Neural cell (in vitro differentiated cells): ENCODE measurements at regions not wholly inside any gene's neighbourhood (a gene's known extent, or its start where the extent isn't known, plus 50 kb on each side); places are given as distances from the start of the nearest gene placed in this dataset.

Experiments used
- H2AFZ ChIP-seq: fragments of 200-600, 300-800 bp; sonication (generic), shearing (Covaris generic); 2 replicates; pipeline ENCODE4 v1.6.0; 2014; ENCODE audit warnings: low read depth, mild to moderate bottlenecking, antibody characterized with exemption, low read length, moderate library complexity
- H3F3A ChIP-seq: fragments of 200-600 bp; shearing (Covaris generic); 2 replicates; pipeline ENCODE4 v1.6.1; 2016; ENCODE audit warnings: mild to moderate bottlenecking, moderate library complexity, mixed read lengths, antibody characterized with exemption, low read length; ENCODE audit not compliant: insufficient read depth, poor library complexity, severe bottlenecking
- H3K27ac ChIP-seq: fragments of 200-600, 300-800 bp; sonication (generic), shearing (Covaris generic); 2 replicates; pipeline ENCODE4 v1.5.1; 2014; ENCODE audit warnings: mild to moderate bottlenecking, low read length, moderate library complexity
- H3K27me3 ChIP-seq: fragments of 300-800, 200-600 bp; sonication (generic), shearing (Covaris generic); 2 replicates; pipeline ENCODE4 v1.6.0; 2014; ENCODE audit warnings: mild to moderate bottlenecking, low read depth, low read length, moderate library complexity; ENCODE audit not compliant: insufficient read depth
- H3K36me3 ChIP-seq: fragments of 300-800, 200-600 bp; sonication (generic), shearing (Covaris generic); 2 replicates; pipeline ENCODE4 v1.5.1; 2014; ENCODE audit warnings: mild to moderate bottlenecking, antibody characterized with exemption, low read length, moderate library complexity; ENCODE audit not compliant: insufficient read depth
- H3K4me2 ChIP-seq: fragments of 300-800, 200-600 bp; sonication (generic), shearing (Covaris generic); 2 replicates; pipeline ENCODE4 v1.6.0; 2014; ENCODE audit warnings: mild to moderate bottlenecking, low read length
- H3K4me3 ChIP-seq: fragments of 300-800, 200-600 bp; sonication (generic), shearing (Covaris generic); 2 replicates; pipeline ENCODE4 v1.5.1; 2014; ENCODE audit warnings: mild to moderate bottlenecking, low read length, moderate library complexity
- H3K79me2 ChIP-seq: fragments of 200-600 bp; shearing (Covaris generic); replicated peaks from 2 replicates; pipeline ENCODE4 v1.6.0; 2014; ENCODE audit warnings: mild to moderate bottlenecking, low read length, moderate library complexity; ENCODE audit not compliant: insufficient read depth
- H3K9ac ChIP-seq: fragments of 300-800, 200-600 bp; sonication (generic), shearing (Covaris generic); 2 replicates; pipeline ENCODE4 v1.6.1; 2016; ENCODE audit warnings: mild to moderate bottlenecking, low read length, mixed read lengths
- H3K9me2 ChIP-seq: fragments of 200-600 bp; shearing (Covaris generic); 2 replicates; pipeline ENCODE4 v1.6.1; 2016; ENCODE audit warnings: mild to moderate bottlenecking, low read length, mixed read lengths; ENCODE audit not compliant: insufficient read depth
- H3K9me3 ChIP-seq: fragments of 200-600, 300-800 bp; sonication (generic), shearing (Covaris generic); 2 replicates; pipeline ENCODE4 v1.6.1; 2016; ENCODE audit warnings: mild to moderate bottlenecking, mixed run types, low read length, moderate library complexity, mixed read lengths
- H4K20me1 ChIP-seq: fragments of 200-600 bp; shearing (Covaris generic); 2 replicates; pipeline ENCODE4 v1.6.1; 2016; ENCODE audit warnings: mild to moderate bottlenecking, mixed run types; ENCODE audit not compliant: insufficient read depth
- EP300 ChIP-seq: fragments of 450-650 bp; conservative IDR thresholded peaks from 2 replicates; pipeline ENCODE4 v1.6.1; 2014; ENCODE audit warnings: antibody characterized with exemption, mild to moderate bottlenecking, moderate library complexity; ENCODE audit not compliant: poor library complexity, severe bottlenecking
- EZH2 ChIP-seq: fragments of 200-600, 300-800 bp; shearing (Covaris generic), sonication (generic); IDR thresholded peaks from 2 replicates; pipeline ENCODE4 v1.6.1; 2014; ENCODE audit warnings: antibody characterized with exemption, low read length, borderline replicate concordance, mild to moderate bottlenecking; ENCODE audit not compliant: insufficient read depth, poor library complexity, severe bottlenecking
- MXI1 ChIP-seq: fragments of 450-650 bp; conservative IDR thresholded peaks from 2 replicates; pipeline ENCODE4 v1.6.1; 2014; ENCODE audit warnings: antibody characterized with exemption, mild to moderate bottlenecking; ENCODE audit not compliant: poor library complexity, severe bottlenecking
- POLR2AphosphoS5 ChIP-seq: IDR thresholded peaks from 2 replicates; pipeline ENCODE4 v1.6.1; 2012
- RAD21 ChIP-seq: fragments of 450-650 bp; conservative IDR thresholded peaks from 2 replicates; pipeline ENCODE4 v1.6.1; 2014; ENCODE audit warnings: antibody characterized with exemption, mild to moderate bottlenecking, moderate library complexity
- SMC3 ChIP-seq: fragments of 450-650 bp; conservative IDR thresholded peaks from 2 replicates; pipeline ENCODE4 v1.6.1; 2014; ENCODE audit warnings: antibody characterized with exemption, mild to moderate bottlenecking, moderate library complexity; ENCODE audit not compliant: poor library complexity
- TAF1 ChIP-seq: IDR thresholded peaks from 2 replicates; pipeline ENCODE4 v1.6.1; 2012; ENCODE audit warnings: low read depth
- TF ChIP-seq, protein P1 (sequence below): fragments of 450-650 bp; IDR thresholded peaks from 2 replicates; pipeline ENCODE4 v1.5.1; 2014; ENCODE audit warnings: antibody characterized with exemption, mild to moderate bottlenecking, moderate library complexity; ENCODE audit not compliant: poor library complexity, severe bottlenecking
- TF ChIP-seq, protein P2 (sequence below): IDR thresholded peaks from 2 replicates; pipeline ENCODE4 v1.6.1; 2012; ENCODE audit warnings: borderline replicate concordance

DNA sequence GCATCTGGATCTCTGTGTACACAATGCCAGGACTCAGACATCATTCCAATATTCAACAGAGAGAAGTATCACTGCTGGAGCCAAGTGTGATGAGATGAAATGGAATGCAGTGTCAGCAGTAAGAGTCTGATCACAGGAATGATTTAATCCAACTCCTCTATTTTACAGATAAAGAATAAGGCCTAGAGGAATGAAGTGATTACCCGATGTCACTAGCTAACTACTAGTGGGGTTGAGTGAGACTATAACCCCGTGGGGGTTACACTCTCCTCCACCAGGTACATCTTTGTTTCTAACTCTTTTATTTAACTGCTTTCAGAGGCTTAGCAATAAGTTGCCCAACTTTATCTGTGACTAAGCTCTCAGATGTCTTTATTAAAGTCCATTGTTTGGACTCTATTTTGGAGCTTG is 94.2 kb upstream of the FAT3 start:
- H3K27me3 ChIP-seq: no peaks in the 10 kb centered on the region

DNA sequence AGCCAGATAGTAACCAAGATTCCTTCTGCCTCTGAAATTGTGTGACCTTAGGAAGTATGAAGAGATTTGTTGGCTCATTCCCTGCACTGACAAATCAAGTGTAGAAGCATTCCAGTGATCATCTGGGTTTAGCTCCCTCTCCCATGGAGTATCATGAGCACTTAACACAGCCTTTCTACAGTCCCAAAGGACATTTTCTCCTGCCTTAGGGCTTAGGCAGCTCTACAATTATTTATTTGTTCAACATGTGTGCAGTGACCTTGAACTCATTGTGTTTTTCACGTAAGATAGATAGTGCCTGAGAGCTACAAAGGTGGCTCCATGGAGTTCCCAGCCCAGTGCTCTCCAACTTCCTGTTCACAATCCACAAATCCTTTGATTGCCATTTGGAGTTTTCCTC is 94.8 kb upstream of the FAT3 start:
- Histone ChIP-seq H3K9me3 (no peaks in the 10 kb centered on the region), H3K27me3 (no peaks in the 10 kb centered on the region), H3F3A (no peaks in the 10 kb centered on the region), H4K20me1 (no peaks in the 10 kb centered on the region), H3K9me2 (no peaks in the 10 kb centered on the region), H3K36me3 (no peaks in the 10 kb centered on the region), H3K4me2 (no peak overlapping the region), H3K4me3 (no peak overlapping the region), H3K79me2 (no peaks in the 10 kb centered on the region), H2AFZ (no peak overlapping the region), H3K9ac (no peak overlapping the region), H3K27ac (no peak overlapping the region)
- TF ChIP-seq RAD21 (no peak), EP300 (no peak), SMC3 (no peak), MXI1 (no peak), TAF1 (no peak), EZH2 (no peak), POLR2AphosphoS5 (no peak)
- TF ChIP-seq, protein P1, sequence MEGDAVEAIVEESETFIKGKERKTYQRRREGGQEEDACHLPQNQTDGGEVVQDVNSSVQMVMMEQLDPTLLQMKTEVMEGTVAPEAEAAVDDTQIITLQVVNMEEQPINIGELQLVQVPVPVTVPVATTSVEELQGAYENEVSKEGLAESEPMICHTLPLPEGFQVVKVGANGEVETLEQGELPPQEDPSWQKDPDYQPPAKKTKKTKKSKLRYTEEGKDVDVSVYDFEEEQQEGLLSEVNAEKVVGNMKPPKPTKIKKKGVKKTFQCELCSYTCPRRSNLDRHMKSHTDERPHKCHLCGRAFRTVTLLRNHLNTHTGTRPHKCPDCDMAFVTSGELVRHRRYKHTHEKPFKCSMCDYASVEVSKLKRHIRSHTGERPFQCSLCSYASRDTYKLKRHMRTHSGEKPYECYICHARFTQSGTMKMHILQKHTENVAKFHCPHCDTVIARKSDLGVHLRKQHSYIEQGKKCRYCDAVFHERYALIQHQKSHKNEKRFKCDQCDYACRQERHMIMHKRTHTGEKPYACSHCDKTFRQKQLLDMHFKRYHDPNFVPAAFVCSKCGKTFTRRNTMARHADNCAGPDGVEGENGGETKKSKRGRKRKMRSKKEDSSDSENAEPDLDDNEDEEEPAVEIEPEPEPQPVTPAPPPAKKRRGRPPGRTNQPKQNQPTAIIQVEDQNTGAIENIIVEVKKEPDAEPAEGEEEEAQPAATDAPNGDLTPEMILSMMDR: no peak
- TF ChIP-seq, protein P2, sequence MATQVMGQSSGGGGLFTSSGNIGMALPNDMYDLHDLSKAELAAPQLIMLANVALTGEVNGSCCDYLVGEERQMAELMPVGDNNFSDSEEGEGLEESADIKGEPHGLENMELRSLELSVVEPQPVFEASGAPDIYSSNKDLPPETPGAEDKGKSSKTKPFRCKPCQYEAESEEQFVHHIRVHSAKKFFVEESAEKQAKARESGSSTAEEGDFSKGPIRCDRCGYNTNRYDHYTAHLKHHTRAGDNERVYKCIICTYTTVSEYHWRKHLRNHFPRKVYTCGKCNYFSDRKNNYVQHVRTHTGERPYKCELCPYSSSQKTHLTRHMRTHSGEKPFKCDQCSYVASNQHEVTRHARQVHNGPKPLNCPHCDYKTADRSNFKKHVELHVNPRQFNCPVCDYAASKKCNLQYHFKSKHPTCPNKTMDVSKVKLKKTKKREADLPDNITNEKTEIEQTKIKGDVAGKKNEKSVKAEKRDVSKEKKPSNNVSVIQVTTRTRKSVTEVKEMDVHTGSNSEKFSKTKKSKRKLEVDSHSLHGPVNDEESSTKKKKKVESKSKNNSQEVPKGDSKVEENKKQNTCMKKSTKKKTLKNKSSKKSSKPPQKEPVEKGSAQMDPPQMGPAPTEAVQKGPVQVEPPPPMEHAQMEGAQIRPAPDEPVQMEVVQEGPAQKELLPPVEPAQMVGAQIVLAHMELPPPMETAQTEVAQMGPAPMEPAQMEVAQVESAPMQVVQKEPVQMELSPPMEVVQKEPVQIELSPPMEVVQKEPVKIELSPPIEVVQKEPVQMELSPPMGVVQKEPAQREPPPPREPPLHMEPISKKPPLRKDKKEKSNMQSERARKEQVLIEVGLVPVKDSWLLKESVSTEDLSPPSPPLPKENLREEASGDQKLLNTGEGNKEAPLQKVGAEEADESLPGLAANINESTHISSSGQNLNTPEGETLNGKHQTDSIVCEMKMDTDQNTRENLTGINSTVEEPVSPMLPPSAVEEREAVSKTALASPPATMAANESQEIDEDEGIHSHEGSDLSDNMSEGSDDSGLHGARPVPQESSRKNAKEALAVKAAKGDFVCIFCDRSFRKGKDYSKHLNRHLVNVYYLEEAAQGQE: no peak

More for the DNA sequence above, 94.2 kb upstream of the FAT3 start:
- Histone ChIP-seq H3K79me2 (no peaks in the 10 kb centered on the region), H3K9me2 (no peaks in the 10 kb centered on the region), H4K20me1 (no peaks in the 10 kb centered on the region), H2AFZ (no peak overlapping the region), H3K9ac (no peak overlapping the region), H3K4me2 (no peak overlapping the region), H3K36me3 (no peaks in the 10 kb centered on the region), H3K4me3 (no peak overlapping the region), H3K9me3 (no peaks in the 10 kb centered on the region), H3F3A (no peaks in the 10 kb centered on the region), H3K27ac (no peak overlapping the region)
- no peak for TF ChIP-seq EP300
- TF ChIP-seq EZH2: no peak
- TF ChIP-seq MXI1: no peak
- TF ChIP-seq POLR2AphosphoS5: no peak
- no peak for TF ChIP-seq TAF1
- TF ChIP-seq, protein P1: no peak
- no peak for TF ChIP-seq SMC3
- TF ChIP-seq, protein P2: no peak
- no peak for TF ChIP-seq RAD21
